ENCODE measurements at regions not wholly inside any gene's neighbourhood (a gene's known extent, or its start where the extent isn't known, plus 50 kb on each side); places are given as distances from the start of the nearest gene placed in this dataset.

DNA sequence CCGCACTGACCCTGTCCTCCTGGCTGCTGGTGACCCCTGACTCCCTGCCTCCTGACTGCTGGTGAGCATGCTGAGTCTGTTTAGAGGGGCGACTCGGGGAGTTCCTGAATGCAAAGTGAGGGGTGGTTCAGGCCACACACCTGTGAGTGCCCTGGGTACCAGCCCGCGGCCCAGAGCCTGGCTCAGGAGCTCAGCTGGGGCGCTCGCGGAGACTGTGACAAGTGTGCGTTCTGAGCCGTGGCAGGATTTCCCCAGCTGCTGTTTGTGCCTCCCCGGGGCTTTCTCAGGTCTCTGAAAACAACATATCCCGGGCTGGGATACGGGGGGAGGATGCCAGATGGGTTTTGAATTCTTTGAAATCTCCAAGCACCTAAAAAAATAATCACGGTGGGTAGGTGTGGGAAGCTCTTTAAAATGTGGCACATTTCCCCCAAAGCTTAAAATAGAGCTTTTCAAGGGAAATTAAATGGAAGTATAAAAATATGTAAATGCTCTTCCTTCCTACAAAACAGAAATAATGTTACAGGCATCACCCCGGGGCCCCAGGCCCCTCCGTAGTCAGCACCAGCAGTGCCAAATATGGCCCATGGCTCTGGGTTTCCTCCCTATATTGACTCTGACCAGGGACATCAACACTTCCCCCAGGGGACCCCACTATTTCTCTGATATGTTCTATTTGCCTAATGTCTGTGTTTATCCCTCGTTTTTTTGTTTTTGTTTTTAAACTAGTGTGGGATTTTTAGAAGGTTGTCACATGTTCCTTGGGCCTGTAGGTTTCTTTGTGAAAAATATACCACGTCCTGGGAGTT is 49.9 kb upstream of the TAGAP start:
- Mint-ChIP-seq H3K4me3 (peak overlapping the region; percentile 27), H3K4me1 (ENCODE audit: low read depth) (peaks cover 55% of the 10 kb centered on the region), H3K36me3 (ENCODE audit: low read depth) (no peaks in the 10 kb centered on the region), H3K9me3 (no peaks in the 10 kb centered on the region), H3K27ac (peak overlapping the region; percentile 84), H3K27me3 (no peaks in the 10 kb centered on the region)
- Histone ChIP-seq H3K27ac (ENCODE audit: low read depth in 1 of 2, low read length in 2 of 2) (no peak overlapping the region), H3K36me3 (ENCODE audit: insufficient read depth, low read length) (no peaks in the 10 kb centered on the region), H3K9me3 (ENCODE audit: control insufficient read depth in 1 of 2, insufficient read depth in 1 of 2, low read length in 2 of 2) (no peaks in the 10 kb centered on the region), H3K27me3 (ENCODE audit: control insufficient read depth in 1 of 2, insufficient read depth in 2 of 2, low read length in 2 of 2) (no peaks in the 10 kb centered on the region), H3K4me3 (ENCODE audit: low read length) (no peak overlapping the region), H3K4me1 (ENCODE audit: insufficient read depth, low read length) (peaks cover 51% of the 10 kb centered on the region)
- CTCF ChIA-PET = interaction anchor here (1.1 to 2.2 kb wide), 4 partner anchors 9 to 40 kb away, joined by 4 to 6 read pairs (median 4); no protein-coding TSS in a partner anchor
- TF ChIP-seq, protein P1, sequence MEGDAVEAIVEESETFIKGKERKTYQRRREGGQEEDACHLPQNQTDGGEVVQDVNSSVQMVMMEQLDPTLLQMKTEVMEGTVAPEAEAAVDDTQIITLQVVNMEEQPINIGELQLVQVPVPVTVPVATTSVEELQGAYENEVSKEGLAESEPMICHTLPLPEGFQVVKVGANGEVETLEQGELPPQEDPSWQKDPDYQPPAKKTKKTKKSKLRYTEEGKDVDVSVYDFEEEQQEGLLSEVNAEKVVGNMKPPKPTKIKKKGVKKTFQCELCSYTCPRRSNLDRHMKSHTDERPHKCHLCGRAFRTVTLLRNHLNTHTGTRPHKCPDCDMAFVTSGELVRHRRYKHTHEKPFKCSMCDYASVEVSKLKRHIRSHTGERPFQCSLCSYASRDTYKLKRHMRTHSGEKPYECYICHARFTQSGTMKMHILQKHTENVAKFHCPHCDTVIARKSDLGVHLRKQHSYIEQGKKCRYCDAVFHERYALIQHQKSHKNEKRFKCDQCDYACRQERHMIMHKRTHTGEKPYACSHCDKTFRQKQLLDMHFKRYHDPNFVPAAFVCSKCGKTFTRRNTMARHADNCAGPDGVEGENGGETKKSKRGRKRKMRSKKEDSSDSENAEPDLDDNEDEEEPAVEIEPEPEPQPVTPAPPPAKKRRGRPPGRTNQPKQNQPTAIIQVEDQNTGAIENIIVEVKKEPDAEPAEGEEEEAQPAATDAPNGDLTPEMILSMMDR (IDR thresholded peaks at IDR 0.05) = no peak
- POLR2A ChIA-PET = interaction anchor here (1.2 to 9.6 kb wide), 7 partner anchors 12 to 94 kb away, joined by 4 to 99 read pairs (median 7); partner anchors contain the start of genes RSPH3 and TAGAP
- peak; percentile 43 for ATAC-seq (ENCODE audit: poor library complexity)
- DNase-seq = peak in 12 of 14 experiments; percentile 31 to 85 (median 51)
- intact Hi-C loops (cut with DNase I, micrococcal nuclease) = loop anchor here in 1 of 2 experiments (2.0 kb wide), 2 partner anchors 30 to 48 kb away; no protein-coding TSS in a partner anchor

All from CD4-positive, alpha-beta T cell (primary cell).